Astrocyte (in vitro differentiated cells and primary cell): ENCODE measurements at regions not wholly inside any gene's neighbourhood (a gene's known extent, or its start where the extent isn't known, plus 50 kb on each side); places are given as distances from the start of the nearest gene placed in this dataset.

Experiments used
- DNase-seq: peaks from one replicate; pipeline ENCODE4 v3.0.0-alpha.2; 2010; ENCODE audit warnings: low read depth
- FAIRE-seq: peaks from 2 replicates; lab custom pipeline; 2011; peaks lifted over from hg19 to GRCh38; lab: Jason Lieb, UNC
- H2AFZ ChIP-seq: 2 replicates; pipeline ENCODE4 v1.6.0; 2012; ENCODE audit warnings: low read depth, low read length, inconsistent platforms
- H3K27ac ChIP-seq: 2 replicates; pipeline ENCODE4 v1.5.1; 2011; ENCODE audit warnings: low read depth, low read length, inconsistent platforms
- H3K27me3 ChIP-seq: 2 replicates; pipeline ENCODE4 v1.6.0; 2011; ENCODE audit warnings: low read length, inconsistent platforms; ENCODE audit not compliant: insufficient read depth
- H3K36me3 ChIP-seq: 2 replicates; pipeline ENCODE4 v1.5.1; 2011; ENCODE audit warnings: low read length, inconsistent platforms; ENCODE audit not compliant: insufficient read depth
- H3K4me1 ChIP-seq: 2 replicates; pipeline ENCODE4 v1.5.1; 2011; ENCODE audit warnings: low read length, inconsistent platforms; ENCODE audit not compliant: insufficient read depth
- H3K4me2 ChIP-seq: 2 replicates; pipeline ENCODE4 v1.6.0; 2012; ENCODE audit warnings: low read length, inconsistent platforms
- H3K4me3 ChIP-seq: 2 replicates; pipeline ENCODE4 v1.5.1; 2011; ENCODE audit warnings: low read depth, mild to moderate bottlenecking, low read length, inconsistent platforms; ENCODE audit not compliant: insufficient read depth
- H3K79me2 ChIP-seq: 2 replicates; pipeline ENCODE4 v1.6.0; 2012; ENCODE audit warnings: mild to moderate bottlenecking, low read length, inconsistent platforms; ENCODE audit not compliant: insufficient read depth
- H3K9ac ChIP-seq: 2 replicates; pipeline ENCODE4 v1.6.0; 2012; ENCODE audit warnings: mild to moderate bottlenecking, low read length, inconsistent platforms
- H3K9me3 ChIP-seq: 2 replicates; pipeline ENCODE4 v1.5.1; 2012; ENCODE audit warnings: low read depth, mild to moderate bottlenecking, low read length, inconsistent platforms; ENCODE audit not compliant: insufficient read depth
- H4K20me1 ChIP-seq: 2 replicates; pipeline ENCODE4 v1.6.0; 2012; ENCODE audit warnings: low read length, inconsistent platforms; ENCODE audit not compliant: insufficient read depth
- H3K27ac Mint-ChIP-seq: one replicate; pipeline ENCODE4 v1.8.0; 2021; ENCODE audit warnings: mild to moderate bottlenecking, mixed read lengths; ENCODE audit not compliant: unreplicated experiment
- H3K27me3 Mint-ChIP-seq: one replicate; pipeline ENCODE4 v1.8.0; 2021; ENCODE audit warnings: low read depth, mixed read lengths; ENCODE audit not compliant: unreplicated experiment
- H3K36me3 Mint-ChIP-seq: one replicate; pipeline ENCODE4 v1.8.0; 2021; ENCODE audit warnings: low read depth, mixed read lengths; ENCODE audit not compliant: unreplicated experiment
- H3K4me1 Mint-ChIP-seq: one replicate; pipeline ENCODE4 v1.8.0; 2021; ENCODE audit warnings: low read depth, mixed read lengths; ENCODE audit not compliant: unreplicated experiment
- H3K4me3 Mint-ChIP-seq: one replicate; pipeline ENCODE4 v1.8.0; 2021; ENCODE audit warnings: mild to moderate bottlenecking, moderate library complexity, mixed read lengths; ENCODE audit not compliant: unreplicated experiment
- H3K9me3 Mint-ChIP-seq: one replicate; pipeline ENCODE4 v1.8.0; 2021; ENCODE audit warnings: mild to moderate bottlenecking, mixed read lengths; ENCODE audit not compliant: unreplicated experiment
- EZH2 ChIP-seq: IDR thresholded peaks from 2 replicates; pipeline ENCODE4 v1.6.1; 2012; ENCODE audit warnings: mild to moderate bottlenecking, low read length, inconsistent platforms; ENCODE audit not compliant: insufficient read depth
- TF ChIP-seq, protein P1 (sequence below): IDR thresholded peaks from 2 replicates; pipeline ENCODE4 v1.5.1; 2011; ENCODE audit warnings: low read depth, mild to moderate bottlenecking, inconsistent platforms, low read length, moderate library complexity; ENCODE audit not compliant: insufficient read depth

DNA sequence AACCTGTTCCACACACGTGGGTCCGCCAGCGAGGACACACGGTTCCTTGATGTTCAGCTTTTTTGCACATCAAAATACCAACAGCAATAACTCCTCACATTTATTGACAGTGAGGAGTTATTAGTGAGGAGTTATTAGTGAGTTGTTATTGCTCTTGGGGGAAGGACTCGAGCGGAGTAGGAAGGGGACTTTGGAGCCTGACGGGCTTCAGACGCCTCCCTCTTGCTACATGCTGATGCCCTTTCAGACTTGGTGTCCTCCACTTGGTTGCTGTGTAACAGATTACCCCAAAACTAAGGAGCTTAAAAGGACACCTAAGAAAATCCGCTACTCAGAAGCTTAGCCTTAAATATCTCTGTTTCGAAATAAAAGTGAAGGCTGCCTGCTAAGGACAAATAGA is 181.9 kb upstream of the MSX2 start:
- Mint-ChIP-seq H3K9me3 (no peaks in the 10 kb centered on the region), H3K27ac (no peak overlapping the region), H3K4me3 (no peak overlapping the region), H3K4me1 (no peaks in the 10 kb centered on the region), H3K27me3 (peaks cover 30% of the 10 kb centered on the region), H3K36me3 (no peaks in the 10 kb centered on the region)
- FAIRE-seq (no peak), DNase-seq (no peak)
- no peaks in the 10 kb centered on the region for H3K27me3 ChIP-seq
- H3K79me2 ChIP-seq: no peaks in the 10 kb centered on the region
- no peaks in the 10 kb centered on the region for H4K20me1 ChIP-seq
- TF ChIP-seq, protein P1, sequence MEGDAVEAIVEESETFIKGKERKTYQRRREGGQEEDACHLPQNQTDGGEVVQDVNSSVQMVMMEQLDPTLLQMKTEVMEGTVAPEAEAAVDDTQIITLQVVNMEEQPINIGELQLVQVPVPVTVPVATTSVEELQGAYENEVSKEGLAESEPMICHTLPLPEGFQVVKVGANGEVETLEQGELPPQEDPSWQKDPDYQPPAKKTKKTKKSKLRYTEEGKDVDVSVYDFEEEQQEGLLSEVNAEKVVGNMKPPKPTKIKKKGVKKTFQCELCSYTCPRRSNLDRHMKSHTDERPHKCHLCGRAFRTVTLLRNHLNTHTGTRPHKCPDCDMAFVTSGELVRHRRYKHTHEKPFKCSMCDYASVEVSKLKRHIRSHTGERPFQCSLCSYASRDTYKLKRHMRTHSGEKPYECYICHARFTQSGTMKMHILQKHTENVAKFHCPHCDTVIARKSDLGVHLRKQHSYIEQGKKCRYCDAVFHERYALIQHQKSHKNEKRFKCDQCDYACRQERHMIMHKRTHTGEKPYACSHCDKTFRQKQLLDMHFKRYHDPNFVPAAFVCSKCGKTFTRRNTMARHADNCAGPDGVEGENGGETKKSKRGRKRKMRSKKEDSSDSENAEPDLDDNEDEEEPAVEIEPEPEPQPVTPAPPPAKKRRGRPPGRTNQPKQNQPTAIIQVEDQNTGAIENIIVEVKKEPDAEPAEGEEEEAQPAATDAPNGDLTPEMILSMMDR: no peak
- TF ChIP-seq EZH2: no peak
- H2AFZ ChIP-seq: no peak overlapping the region
- no peaks in the 10 kb centered on the region for H3K9me3 ChIP-seq
- no peaks in the 10 kb centered on the region for H3K4me1 ChIP-seq
- H3K9ac ChIP-seq: no peak overlapping the region
- H3K36me3 ChIP-seq: no peaks in the 10 kb centered on the region
- H3K4me2 ChIP-seq: no peak overlapping the region
- no peak overlapping the region for H3K4me3 ChIP-seq
- H3K27ac ChIP-seq: no peak overlapping the region

- H3K9me3 ChIP-seq: no peaks in the 10 kb centered on the region
- DNase-seq (no peak), FAIRE-seq (no peak)
- Mint-ChIP-seq H3K4me3 (no peak overlapping the region), H3K4me1 (peaks cover 4% of the 10 kb centered on the region), H3K27ac (no peak overlapping the region), H3K27me3 (peaks cover 41% of the 10 kb centered on the region), H3K9me3 (no peaks in the 10 kb centered on the region), H3K36me3 (no peaks in the 10 kb centered on the region)
- H2AFZ ChIP-seq: no peak overlapping the region
- H3K27ac ChIP-seq: no peak overlapping the region
- H3K27me3 ChIP-seq: no peaks in the 10 kb centered on the region
- H4K20me1 ChIP-seq: no peaks in the 10 kb centered on the region
- H3K79me2 ChIP-seq: no peaks in the 10 kb centered on the region
- no peaks in the 10 kb centered on the region for H3K4me1 ChIP-seq
- no peak overlapping the region for H3K4me2 ChIP-seq
- H3K9ac ChIP-seq: no peak overlapping the region
- H3K4me3 ChIP-seq: no peak overlapping the region
- H3K36me3 ChIP-seq: no peaks in the 10 kb centered on the region
- TF ChIP-seq, protein P1: no peak
- no peak for TF ChIP-seq EZH2
Measured at GRCh38 chr5:174545926-174546325, 178.5 kb upstream of the MSX2 start.

GRCh38 chr5:174547814-174548213 is 176.6 kb upstream of the MSX2 start:
- no peaks in the 10 kb centered on the region for H3K4me1 ChIP-seq
- TF ChIP-seq, protein P1: no peak
- no peak for TF ChIP-seq EZH2
- H3K9me3 ChIP-seq: no peaks in the 10 kb centered on the region
- Mint-ChIP-seq H3K4me1 (peaks cover 4% of the 10 kb centered on the region), H3K27me3 (peaks cover 47% of the 10 kb centered on the region), H3K36me3 (no peaks in the 10 kb centered on the region), H3K4me3 (no peak overlapping the region), H3K9me3 (no peaks in the 10 kb centered on the region), H3K27ac (no peak overlapping the region)
- H2AFZ ChIP-seq: no peak overlapping the region
- H3K27me3 ChIP-seq: no peaks in the 10 kb centered on the region
- no peaks in the 10 kb centered on the region for H3K36me3 ChIP-seq
- H3K27ac ChIP-seq: no peak overlapping the region
- H3K4me3 ChIP-seq: no peak overlapping the region
- DNase-seq: no peak
- no peak overlapping the region for H3K4me2 ChIP-seq
- H3K79me2 ChIP-seq: no peaks in the 10 kb centered on the region
- no peak for FAIRE-seq
- no peak overlapping the region for H3K9ac ChIP-seq
- no peaks in the 10 kb centered on the region for H4K20me1 ChIP-seq
